ENCODE measurements at regions not wholly inside any gene's neighbourhood (a gene's known extent, or its start where the extent isn't known, plus 50 kb on each side); places are given as distances from the start of the nearest gene placed in this dataset.
A peak's percentile ranks its signal among the peaks of the same experiment; 100 is the strongest.
"Not testable (repeated sequence)": the region's sequence is repeated elsewhere in the genome, so short reads cannot be mapped to it uniquely, and the experiment has no call there.

DNA sequence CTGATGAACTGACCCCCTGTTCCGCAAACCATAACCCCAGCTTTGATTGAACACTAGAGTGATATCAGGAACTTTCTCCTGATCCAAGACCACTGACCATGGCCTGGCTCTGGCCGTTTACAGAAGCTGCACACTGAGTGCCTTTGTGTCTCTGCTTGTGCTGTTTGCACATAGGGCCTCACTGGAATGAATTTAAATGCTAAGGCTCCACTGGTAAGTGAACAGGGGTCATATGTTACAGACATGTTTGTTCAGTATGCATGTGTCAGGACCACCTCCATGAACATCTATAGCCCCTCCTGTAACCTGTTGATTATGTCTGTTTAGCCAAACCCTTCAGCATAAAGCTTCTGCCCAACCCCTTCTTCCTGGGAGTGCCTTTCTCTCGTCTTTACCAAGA lies 1239.8 kb downstream of the TMEM121 start:
- no peaks in the 10 kb centered on the region for H3K9me3 ChIP-seq
- no peaks in the 10 kb centered on the region for H3K36me3 ChIP-seq (ENCODE audit: low read depth)
- ATAC-seq (peak; percentile 40), DNase-seq (peak in 1 of 3 donors; percentile 21)
- no peaks in the 10 kb centered on the region for H3K4me1 ChIP-seq (ENCODE audit: low read depth)
- H3K4me3 ChIP-seq = no peak overlapping the region
- intact Hi-C loops (cut with DNase I, micrococcal nuclease) = no loop called here
- TF ChIP-seq, protein P1, sequence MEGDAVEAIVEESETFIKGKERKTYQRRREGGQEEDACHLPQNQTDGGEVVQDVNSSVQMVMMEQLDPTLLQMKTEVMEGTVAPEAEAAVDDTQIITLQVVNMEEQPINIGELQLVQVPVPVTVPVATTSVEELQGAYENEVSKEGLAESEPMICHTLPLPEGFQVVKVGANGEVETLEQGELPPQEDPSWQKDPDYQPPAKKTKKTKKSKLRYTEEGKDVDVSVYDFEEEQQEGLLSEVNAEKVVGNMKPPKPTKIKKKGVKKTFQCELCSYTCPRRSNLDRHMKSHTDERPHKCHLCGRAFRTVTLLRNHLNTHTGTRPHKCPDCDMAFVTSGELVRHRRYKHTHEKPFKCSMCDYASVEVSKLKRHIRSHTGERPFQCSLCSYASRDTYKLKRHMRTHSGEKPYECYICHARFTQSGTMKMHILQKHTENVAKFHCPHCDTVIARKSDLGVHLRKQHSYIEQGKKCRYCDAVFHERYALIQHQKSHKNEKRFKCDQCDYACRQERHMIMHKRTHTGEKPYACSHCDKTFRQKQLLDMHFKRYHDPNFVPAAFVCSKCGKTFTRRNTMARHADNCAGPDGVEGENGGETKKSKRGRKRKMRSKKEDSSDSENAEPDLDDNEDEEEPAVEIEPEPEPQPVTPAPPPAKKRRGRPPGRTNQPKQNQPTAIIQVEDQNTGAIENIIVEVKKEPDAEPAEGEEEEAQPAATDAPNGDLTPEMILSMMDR (IDR thresholded peaks at IDR 0.05) = no peak

DNA sequence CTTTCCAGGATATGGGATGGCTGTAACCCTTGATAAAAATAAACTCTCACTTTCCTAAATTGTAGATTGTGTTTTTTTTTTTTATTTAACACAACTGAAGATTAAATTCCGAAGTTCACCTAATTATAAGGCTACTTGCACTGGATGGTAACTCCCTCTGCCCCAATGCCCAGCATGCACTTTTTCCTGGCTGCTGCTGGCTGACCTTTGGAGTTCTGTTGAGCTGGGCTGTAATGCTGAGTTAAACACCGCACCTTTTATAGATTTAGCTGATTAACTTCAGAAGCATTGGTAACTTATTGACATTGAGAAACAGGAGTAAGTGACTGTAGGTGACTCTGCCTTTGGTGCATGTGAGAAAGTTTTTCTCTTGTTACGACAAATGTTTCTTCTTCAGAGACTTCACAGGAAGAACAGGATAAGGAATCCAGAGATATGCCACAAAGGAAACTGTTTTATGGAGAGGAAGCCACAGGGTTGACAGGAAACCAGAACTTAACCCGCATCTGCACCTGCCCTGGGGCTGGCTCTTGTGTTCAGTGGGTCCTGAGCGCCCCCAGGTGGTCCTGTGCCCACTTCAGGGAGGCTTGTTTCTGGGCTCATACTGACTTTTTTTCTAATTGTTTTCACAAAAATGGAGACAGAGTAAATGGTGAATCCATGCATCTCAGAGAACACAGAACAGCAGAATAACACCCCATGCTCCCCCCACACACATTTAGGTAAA lies 1240.3 kb downstream of the TMEM121 start:
- ATAC-seq = peak; percentile 97
- intact Hi-C loops (cut with DNase I, micrococcal nuclease); H3K4me3 ChIP-seq; H3K4me1 ChIP-seq (ENCODE audit: low read depth); H3K36me3 ChIP-seq (ENCODE audit: low read depth); H3K9me3 ChIP-seq: not testable (repeated sequence)
- DNase-seq = peak; percentile 53 to 74 (median 69)

DNA sequence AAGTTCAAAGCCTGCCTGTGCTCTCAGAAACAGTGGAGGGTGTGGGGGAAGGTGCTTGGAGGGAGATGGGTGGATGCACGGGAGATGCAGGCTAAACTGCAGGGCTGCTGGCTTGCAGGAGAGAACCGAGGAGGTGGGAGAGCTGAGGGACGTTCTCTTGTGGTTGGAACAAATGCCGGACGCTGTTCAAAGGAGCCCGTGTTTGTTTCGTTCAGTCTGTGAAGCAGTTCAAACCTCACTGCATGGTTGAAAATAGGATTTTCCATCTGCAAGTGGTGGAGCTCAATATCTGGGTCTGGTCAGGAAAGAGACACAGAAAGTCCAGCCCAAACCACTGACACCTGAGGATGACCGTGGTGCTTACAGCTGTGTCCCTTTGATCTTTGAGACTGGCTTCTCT lies 1241.8 kb downstream of the TMEM121 start:
- H3K4me3 ChIP-seq; intact Hi-C loops (cut with DNase I, micrococcal nuclease); DNase-seq; H3K36me3 ChIP-seq (ENCODE audit: low read depth); H3K9me3 ChIP-seq; H3K4me1 ChIP-seq (ENCODE audit: low read depth); ATAC-seq: not testable (repeated sequence)

DNA sequence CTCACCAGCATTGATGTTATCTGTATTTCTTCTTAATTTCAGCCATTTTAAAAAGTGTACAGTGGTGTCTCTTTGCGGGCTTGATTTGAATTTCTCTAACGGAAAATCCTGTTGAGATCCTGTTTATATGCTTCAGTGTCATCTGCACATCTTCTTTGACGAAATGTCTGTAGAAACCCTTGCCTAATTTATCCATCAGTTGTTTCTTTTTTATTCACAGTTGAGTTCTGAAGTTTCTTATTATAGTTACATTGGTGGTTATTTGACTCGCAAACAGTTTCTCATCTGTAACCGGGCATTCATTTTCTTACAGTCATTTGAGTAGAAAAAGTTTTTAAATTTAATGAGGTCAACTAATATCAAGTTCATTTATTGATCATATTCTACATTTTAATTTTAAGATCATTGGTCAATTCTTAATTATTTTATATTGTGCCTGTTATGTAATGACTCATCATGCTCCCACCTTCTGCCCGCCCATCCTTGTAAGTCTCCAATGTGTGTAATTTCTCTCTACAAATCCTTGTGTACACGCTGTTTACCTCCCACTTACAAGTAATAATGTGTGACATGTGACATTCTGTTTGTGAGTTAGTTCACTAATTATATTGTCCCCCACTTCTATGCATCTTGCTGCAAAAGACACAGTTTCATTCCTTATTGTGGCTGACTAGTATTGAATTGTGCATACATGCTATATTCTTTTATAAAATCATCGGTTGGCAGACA lies 1242.8 kb downstream of the TMEM121 start:
- intact Hi-C loops (cut with DNase I, micrococcal nuclease); ATAC-seq; H3K4me1 ChIP-seq (ENCODE audit: low read depth); H3K9me3 ChIP-seq; DNase-seq; H3K4me3 ChIP-seq; H3K36me3 ChIP-seq (ENCODE audit: low read depth): not testable (repeated sequence)

DNA sequence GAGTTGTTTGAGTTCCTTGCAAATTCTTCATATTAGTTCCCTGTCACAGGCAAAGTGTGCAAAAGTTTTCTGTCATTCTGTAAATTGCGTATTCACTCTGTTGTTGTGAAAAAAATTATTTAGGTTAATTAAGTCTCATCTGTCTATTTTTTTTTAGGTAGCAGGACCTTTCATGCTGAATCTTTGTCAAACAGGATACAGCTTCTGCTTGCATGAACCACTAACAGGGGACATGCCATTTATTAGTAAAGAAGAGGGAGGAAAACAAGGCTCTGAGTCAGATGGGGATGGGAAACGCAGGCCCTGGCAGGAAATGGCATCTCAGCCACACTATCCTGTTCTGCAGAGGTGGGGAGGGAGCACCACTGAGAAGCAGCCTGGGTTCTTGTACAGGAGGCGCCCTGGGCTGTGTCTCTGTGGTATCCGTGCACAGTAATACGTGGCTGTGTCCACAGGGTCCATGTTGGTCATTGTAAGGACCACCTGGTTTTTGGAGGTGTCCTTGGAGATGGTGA lies 1243.8 kb downstream of the TMEM121 start:
- H3K4me3 ChIP-seq; intact Hi-C loops (cut with DNase I, micrococcal nuclease); H3K36me3 ChIP-seq (ENCODE audit: low read depth); H3K9me3 ChIP-seq; ATAC-seq; DNase-seq; H3K4me1 ChIP-seq (ENCODE audit: low read depth): not testable (repeated sequence)

DNA sequence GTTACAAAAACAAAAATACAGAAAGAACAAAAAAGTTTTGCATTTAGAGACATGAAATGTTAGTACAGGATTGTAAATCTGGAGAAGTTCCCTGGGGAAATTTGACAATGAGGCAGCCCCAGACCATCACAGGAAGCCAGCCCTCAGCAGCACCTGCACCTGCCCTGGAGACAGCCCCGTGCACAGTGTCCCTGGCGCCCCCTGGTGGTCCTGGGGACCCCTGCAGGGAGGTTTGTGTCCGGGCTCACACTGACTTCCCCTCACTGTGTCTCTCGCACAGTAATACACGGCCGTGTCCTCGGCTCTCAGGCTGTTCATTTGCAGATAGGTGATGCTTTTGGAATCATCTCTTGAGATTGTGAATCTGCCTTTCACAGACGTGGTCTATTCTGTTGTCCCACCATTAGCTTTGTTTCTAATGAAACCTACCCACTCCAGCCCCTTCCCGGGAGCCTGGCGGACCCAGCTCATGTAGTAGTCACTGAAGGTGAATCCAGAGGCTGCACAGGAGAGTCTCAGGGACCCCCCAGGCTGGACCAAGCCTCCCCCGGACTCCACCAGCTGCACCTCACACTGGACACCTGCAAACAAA lies 1248.6 kb downstream of the TMEM121 start:
- H3K4me3 ChIP-seq; H3K9me3 ChIP-seq; H3K4me1 ChIP-seq (ENCODE audit: low read depth); intact Hi-C loops (cut with DNase I, micrococcal nuclease); H3K36me3 ChIP-seq (ENCODE audit: low read depth): not testable (repeated sequence)
- ATAC-seq (peak; percentile 80), DNase-seq (peak; percentile 81 to 85 (median 81))
- TF ChIP-seq, protein P1 (IDR thresholded peaks at IDR 0.05) = peak; percentile 57

DNA sequence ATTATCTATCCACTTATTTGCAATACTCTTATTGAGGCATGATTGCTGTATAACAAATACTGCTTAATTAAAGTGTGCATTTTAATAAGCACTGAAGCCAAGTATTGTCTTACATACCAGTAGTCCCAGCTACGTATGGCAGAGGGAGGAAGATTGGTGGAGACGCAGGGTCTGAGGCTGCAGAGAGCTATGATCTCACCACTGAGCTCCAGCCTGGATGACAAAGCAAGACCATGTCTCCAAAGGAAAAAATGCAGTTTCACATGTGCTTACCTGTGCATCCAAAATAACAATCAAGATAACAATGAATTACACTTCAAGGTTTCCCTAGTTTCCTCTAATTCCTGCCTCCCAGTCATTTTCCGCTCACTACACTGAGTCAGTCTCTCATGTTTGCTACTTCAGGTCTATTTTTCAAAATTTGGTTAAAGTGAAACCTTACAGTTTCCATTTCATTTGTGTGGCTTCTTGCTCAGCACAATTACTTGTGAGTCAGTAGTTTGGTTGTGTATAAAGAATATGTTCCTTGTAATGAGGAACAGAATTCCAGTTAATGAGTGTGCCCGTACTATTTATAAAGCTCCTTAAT lies 1250.1 kb downstream of the TMEM121 start:
- ATAC-seq = no peak

More for the DNA sequence above, 1250.1 kb downstream of the TMEM121 start:
- no peak overlapping the region for H3K4me3 ChIP-seq
- DNase-seq = no peak
- H3K4me1 ChIP-seq (ENCODE audit: low read depth) = no peaks in the 10 kb centered on the region
- intact Hi-C loops (cut with DNase I, micrococcal nuclease) = no loop called here
- no peaks in the 10 kb centered on the region for H3K9me3 ChIP-seq
- no peaks in the 10 kb centered on the region for H3K36me3 ChIP-seq (ENCODE audit: low read depth)
- TF ChIP-seq, protein P1 (IDR thresholded peaks at IDR 0.05) = no peak

Data from mucosa of descending colon (tissue), 3 donors.